ENCODE measurements at regions not wholly inside any gene's neighbourhood (a gene's known extent, or its start where the extent isn't known, plus 50 kb on each side); places are given as distances from the start of the nearest gene placed in this dataset.
A peak's percentile ranks its signal among the peaks of the same experiment; 100 is the strongest.
"Not testable (repeated sequence)": the region's sequence is repeated elsewhere in the genome, so short reads cannot be mapped to it uniquely, and the experiment has no call there.

DNA sequence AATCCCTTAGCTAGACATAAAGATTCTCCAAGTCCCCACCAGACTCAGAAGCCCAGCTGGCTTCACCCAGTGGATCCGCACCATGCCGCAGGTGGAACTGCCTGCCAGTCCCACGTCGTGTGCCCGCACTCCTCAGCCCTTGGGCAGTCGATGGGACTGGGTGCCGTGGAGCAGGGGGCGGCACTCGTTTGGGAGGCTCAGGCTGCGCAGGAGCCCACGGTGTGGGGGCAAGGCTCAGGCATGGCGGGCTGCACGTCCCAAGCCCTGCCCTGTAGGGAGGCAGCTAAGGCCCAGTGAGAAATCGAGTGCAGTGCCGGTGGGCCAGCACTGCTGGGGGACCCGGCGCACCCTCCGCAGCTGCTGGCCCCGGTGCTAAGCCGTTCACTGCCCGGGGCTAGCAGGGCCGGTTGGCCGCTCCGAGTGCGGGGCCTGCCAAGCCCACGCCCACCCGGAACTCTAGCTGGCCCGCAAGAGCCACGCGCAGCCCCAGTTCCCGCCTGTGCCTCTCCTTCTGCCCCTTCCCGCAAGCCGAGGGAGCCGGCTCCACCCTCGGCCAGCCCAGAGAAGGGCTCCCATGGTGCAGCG, 95.9 kb upstream of the DTNBP1 start:
- DNase-seq: no peak

DNA sequence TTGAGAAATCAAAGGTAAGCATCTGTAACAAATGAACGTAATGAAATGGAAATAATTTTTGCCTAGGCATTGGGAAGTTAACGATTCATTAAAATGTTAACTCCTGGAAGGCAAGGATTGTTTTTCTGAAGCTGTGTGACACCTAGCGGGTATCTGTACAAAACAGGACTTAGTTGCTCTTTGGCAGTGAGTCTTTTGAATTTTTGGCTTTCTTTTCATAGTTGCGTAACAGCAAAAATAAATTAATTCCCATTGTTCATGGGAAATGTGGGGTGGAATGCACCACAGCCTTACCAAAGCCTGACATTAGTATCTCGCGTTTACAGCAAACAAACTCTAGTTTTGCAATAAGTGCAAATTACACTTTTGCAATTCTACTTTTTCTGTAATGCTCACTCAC, 92.7 kb upstream of the DTNBP1 start:
- peak; percentile 47 for DNase-seq

DNA sequence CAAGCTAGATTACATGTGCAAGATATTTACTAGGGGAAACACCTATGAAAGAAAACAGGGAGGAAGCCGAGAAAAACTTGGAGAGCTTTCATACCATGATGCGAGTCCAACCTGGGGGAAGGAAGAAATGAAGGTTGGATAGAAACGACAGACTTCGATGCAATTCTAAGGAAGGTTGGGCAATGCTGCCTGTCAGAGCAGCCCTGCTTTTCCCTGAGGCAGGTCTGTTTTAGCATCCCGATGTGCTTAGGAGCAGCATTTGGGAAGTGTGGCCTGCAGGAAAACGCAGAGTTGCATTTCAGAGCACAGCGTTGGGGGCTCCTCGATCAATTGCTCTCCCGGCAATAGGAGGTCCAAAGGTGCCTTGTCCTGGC, 91.9 kb upstream of the DTNBP1 start:
- no peak for DNase-seq

DNA sequence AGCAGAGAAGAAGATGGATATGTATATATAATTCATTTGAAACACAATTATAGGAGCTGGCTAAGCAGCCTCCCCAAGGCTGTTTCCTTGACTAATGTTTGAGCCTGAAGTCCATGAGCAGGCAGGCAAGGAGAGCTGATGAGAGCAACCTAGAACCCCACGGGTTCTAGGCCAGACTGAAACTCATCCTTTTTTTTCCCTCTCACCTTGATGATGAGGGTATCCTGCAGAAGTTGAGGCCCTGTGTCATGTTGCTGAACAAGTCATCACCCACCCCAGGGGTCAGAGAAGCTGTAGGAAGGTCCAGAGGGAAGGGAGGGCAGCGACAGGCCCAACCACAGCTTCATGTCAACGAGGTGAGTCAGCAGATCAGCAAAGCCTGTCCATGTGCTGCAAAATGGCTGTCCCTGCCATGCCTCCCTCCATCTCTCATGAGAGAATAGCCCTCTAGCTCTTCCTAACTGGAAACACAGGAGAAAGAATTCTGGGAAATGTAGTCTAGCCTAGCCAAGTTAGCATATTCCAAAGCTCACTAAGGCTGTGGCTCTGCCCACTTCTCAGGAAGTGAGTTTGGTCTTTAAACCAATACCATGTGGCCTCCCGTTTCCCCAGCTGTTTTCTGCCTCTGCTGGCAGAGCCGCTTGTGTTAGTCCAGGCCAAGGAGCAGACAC, 91.3 kb upstream of the DTNBP1 start:
- peak; percentile 47 for DNase-seq

DNA sequence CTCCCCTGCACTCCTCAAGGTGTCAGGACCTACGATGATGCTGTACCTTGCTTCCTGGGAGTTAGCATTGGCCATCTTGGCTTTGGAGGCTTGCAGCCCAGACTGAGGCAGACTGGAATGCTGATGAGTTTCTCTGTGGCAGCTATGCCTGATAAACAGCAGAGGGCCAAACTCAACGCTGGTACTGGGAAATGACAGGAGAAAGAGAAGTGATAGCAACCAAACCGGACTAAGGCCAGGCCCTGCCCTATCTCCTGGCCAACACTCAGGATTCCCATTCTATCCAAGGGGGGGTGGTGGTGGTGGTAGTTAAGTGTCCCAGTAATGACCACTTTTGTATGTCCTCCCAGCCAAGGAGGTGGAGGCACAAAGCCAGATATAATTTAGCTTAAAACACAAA, 90.0 kb upstream of the DTNBP1 start:
- DNase-seq: no peak

DNA sequence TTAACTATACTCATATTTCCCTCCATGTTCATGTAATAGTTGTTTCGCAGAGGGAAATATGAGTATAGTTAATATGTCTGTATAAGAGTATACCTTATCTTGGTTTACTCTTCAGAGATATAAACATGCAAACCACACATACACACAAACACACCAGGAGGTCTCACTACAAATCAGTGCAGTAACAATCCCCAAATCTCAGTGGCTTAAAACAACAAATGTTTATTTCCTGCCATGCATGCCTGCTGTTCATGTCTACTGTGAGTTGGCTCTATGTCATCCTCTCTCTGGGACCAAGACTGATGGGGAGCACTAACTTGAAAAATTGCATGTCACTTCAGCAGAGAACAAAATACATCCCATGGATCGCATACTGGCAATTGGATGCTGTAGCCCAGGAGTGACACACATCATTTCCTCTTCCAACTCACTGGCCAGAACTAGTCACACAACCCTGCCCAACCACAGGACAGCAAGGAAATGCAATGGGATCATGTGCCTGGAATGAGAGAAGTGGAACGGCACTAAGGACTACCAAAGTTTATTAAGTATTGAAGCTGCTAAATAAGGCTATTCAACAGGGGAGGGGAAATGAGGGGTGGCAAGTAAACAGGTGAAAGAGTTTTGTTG, 89.0 kb upstream of the DTNBP1 start:
- no peak for DNase-seq

DNA sequence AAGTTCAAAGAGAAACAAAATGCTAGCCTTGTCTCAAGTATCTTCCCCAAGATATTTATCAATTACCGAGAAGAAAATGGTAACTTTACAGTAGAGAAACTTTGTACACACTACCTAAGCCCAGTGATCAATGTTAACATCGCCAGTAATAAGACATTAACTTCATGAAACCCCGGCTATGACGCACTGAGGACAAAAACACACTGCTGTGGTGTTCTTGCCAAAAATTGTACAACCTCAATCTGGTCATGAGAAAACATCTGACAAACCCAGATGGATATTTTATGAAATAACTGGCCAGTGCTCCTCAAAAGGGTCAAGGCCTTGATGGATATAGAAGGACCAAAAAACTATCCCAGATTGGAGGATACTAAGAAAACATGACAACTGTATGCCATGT, 85.5 kb upstream of the DTNBP1 start:
- no peak for DNase-seq

DNA sequence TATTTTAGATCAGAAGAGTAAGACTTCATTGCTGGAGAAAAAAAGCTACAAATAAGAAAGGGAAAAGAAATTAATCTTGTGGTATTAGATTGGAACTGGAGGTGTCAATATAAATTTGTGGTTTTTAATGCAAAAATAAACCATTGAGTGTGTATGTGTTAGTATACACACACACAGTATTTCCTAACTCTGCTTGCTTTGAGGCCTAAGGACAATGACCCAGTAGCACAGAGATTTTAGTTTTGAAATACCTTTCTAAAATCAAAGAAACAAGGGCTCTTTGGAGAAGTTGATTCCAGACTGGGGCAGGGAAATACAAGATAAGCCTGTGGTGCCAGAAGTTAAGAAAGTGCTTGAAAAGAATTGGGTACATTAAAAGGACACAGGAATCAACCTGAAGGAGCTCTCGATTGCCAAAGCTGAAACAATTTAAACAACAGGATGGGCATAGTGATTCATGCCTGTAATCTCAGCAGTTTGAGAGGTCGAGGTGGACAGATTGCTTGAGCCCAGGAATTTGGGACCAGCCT, 84.6 kb upstream of the DTNBP1 start:
- DNase-seq: no peak

DNA sequence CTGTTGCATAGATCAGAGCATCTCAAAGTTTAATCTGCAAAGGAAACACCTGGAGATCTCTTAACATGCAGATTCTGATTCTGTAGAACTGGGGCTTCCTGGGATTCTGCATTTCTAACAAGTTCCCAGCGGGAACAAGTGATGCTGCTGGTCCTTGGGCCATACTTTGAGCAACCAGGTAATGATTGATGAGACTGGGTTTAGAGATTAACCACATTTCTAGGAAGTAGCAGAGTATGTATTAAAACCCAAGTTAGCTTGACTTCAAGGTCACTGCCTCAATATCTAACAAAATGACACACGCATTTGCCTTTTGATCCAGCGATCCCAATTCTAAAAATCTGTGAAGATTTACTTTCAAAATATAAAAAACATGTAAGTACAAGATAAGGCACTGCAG, 83.0 kb upstream of the DTNBP1 start:
- no peak for DNase-seq

DNA sequence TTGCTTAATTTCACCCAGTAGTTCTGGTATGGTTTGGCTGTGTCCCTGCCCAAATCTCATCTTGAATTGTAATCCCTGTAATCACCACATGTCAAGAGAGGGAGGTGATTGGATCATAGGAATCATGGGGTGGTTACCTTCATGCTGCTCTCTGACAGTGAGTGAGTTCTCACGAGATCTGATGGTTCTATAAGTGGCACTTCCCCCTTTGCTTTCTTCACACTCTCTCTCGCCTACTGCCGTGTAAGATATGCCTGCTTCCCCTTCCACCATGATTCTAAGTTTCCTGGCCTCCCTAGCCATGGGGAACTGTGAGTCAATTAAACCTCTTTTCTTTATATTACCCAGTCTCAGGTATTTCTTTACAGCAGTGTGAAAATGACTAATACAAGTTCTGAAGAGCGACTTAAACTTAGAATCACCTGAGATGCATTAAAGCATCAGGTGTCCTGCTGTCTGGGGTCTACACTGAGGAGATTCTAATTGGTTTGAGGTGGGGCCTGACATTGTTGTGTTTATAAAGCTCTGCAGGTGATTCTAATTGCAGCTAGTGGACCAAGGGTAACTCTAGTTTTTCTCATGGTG, 82.1 kb upstream of the DTNBP1 start:
- DNase-seq: no peak

DNA sequence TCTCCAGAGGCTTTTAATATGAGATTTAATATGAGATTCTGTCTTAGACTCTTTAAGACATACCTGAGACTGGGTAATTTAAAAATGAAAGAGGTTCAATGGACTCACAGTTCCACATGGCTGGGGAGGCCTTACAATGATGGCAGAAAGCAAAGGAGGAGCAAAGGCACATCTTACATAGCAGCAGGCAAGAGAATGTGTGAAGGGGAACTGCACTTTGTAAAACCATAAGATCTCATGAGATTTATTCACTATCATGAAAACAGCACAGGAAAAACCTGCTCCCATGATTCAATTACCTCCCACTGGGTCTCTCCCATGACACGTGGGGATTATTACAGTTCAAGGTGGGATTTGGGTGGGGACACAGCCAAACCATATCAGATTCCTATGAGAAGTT, 79.2 kb upstream of the DTNBP1 start:
- not testable (repeated sequence) for DNase-seq

DNA sequence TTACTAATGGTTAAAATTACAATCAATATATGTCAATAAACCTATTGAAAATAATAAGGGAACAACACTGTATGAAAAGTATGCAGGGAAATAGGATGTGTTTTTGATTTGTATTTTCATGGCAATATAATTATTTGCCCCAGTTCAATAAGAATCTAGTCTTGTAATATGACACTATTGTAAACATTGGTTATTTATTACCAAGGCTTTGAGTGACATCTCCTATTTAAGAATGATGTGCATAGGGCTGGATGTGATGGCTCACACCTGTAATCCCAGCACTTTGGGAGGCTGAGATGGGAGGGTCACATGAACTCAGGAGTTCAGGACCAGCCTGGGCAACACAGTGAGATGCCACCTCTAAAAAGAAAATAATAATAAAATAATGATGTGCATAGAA, 78.6 kb upstream of the DTNBP1 start:
- DNase-seq: no peak

DNA sequence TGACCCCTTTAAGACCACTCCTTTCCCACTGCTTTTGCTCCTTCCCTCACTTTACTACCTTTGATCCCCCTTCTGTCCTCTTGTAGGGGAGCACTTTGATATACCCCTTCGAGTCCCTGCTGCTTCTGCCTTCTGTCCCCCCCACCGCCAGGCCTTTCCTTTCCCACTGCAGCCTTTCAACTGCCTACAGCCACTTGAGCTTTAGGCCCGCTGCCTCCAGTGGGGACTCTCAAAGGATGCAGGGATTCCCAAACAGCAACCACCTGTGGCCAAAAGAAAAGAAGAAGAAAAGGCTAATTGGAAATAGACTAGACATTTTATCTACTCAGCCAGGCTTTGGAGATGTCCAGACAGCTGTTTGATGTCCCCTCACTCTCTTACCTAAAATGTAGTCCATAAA, 77.0 kb upstream of the DTNBP1 start:
- DNase-seq: no peak

DNA sequence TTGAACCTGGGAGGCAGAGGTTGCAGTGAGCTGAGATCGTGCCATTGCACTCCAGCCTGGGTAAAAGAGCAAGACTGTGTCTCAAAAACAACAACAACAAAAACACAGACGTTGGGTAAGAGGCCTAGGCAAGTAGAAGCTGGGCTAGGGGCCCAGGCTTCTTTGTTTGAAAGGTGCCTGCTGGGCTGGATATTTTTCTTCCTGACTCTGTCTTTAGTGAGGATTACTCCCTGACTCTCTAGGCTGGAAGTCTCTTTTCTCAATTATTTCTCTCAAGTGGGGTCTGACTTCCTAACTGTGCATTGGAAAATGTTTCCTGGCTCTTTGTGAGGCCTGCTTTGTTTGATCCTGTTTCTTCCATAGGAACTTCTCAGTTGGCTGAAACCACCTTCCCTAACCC, 76.5 kb upstream of the DTNBP1 start:
- DNase-seq: no peak

DNA sequence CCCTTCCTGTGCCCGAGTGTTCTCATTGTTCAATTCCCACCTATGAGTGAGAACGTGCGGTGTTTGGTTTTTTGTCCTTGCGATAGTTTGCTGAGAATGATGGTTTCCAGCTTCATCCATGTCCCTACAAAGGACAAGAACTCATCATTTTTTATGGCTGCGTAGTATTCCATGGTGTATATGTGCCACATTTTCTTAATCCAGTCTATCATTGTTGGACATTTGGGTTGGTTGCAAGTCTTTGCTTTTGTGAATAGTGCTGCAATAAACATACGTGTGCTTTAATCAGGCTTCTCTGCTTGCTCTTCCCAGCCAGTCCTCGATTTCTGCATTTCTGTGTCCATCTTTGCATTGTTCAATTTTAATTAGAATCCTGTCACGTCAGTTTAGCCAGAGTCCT, 75.4 kb upstream of the DTNBP1 start:
- DNase-seq: not testable (repeated sequence)

DNA sequence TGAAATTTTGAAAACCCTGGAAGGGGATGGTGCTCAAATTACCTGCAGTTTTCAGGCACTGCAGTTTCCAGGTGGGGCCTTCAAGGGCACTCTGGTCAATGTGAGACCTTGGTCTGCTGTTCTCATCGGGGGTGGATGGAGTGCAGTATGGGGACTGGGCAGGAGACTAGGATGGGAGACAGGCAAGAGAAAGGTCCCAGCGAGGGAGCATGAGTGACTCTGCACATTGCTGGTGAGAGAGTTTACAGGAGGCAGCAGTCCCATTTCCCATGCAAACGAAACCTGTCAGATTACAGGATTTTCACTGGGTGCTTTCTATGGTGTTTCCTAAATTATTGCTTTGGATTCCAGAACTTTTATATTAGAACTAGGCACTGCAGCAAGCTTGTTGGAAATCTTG, 73.5 kb upstream of the DTNBP1 start:
- DNase-seq: no peak

DNA sequence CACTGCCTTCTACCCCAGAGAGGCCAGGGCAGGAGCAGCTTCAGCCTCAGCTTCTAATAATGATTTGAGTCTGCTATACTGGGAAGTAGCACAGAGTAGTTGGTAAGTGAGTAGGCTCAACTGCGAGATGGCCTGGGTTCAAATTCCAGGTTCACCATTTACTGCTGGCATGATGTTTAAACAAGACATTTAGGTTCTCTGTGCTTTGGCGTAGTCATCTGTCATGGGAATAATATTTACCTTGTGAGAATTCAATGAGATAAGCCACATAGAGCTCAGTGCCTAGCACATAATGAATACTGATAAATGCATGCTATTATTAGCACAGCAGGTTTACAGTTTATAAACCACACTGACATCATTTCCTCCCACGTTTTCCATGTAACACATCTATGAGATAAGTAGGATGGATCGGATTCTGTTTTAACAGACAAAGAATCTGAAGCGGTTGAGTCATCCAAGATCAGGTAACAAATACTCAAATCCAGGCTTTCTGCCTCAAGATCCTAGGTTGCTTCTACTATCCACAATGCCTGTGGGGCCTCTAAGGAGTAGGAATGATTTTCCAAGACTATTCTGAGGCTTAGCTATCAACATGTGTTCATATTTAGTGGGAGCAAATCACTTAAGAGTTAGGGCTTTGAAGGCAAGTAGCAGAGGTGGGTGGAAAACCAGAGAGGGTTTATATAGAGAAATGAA, 72.9 kb upstream of the DTNBP1 start:
- DNase-seq: peak; percentile 6

DNA sequence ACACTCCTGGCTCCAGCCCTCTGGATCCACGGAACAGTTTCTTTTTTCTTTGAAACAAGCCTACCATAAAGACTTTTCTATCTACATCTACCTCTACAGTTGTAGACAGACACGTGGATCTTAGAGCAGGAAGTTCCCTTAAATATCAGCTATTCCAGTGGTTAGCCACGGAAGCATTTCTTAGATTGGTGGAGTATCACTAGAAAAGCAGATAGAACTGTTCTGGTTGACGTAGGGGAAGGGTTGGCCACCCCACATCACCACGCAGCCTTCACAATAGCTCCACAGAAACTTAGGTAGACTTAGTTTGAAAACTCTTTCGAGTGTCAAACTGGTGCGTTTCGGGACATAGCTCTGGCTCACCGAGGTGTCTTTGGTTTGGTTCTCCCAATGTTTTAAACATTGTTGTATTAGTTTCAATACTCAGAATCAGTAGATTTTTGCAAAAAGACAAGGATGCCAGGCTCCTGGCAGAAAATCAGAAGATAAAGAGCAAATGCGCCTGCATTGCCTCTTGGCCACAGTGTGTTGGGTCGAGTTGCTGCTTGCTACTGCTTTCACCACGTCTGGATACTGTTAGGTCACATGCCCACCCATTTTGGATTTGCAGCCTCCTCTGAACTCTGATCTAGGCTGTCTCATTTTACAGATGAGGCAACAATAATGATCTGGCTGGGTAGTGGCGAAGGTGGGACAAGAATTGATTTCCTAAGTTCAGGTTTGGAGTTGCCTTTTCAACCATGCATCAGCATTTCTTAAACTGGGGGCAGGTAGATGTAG, 71.5 kb upstream of the DTNBP1 start:
- DNase-seq: no peak

DNA sequence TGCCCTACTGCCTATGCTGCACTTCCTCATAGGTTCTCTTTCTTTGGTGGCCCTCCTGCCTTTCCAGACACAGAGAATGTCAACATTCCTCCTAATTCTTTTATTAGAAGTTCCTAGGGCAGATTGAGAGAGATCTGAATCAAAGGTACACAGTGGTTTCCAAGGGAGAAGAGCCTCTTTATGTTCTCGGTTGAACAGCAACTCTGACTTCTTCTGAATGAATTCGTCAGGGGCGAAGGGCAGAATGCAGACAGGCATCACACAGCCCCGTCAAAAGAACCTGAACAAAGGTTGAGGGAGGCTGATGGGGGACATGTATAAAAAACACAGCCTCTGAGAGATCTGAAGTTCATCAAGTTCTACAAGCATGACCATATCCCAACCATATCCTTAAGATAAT, 68.1 kb upstream of the DTNBP1 start:
- DNase-seq: no peak

DNA sequence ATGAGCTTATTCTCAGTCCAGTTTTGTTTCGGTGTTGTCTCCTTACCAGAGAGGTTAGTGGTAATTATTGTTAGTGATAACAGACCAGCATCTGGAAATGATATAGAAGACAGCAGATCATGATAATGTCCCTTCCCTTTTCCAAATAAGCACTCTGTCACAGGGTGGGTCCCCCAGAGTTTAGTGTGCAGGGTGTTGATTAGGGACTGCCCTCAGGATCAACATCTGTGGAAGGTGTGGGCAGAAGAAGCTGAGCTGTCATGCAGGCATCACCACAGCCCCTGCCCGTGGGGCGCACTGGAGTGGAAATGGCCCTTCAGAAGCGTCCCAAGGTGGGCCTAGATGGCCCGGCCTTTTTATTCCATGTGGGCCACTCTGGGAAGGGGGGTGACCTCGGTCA, 67.6 kb upstream of the DTNBP1 start:
- no peak for DNase-seq

DNA sequence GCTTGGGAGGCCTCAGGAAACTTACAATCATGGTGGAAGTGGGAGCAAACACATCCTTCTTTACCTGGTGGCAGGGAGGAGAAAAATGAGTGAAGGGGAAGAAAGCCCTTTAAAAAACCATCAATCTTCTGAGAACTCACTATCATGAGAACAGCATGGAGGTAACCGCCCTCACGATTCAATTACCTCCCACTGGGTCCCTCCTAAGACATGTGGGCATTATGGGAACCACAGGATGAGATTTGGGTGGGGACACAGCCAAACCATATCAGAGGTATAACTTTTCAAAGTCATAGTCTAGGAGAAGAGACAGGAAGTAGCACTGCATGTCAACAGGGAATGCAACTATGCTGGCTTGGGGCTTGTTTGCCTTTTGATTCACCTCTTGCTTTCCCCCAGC, 59.9 kb upstream of the DTNBP1 start:
- DNase-seq: no peak

DNA sequence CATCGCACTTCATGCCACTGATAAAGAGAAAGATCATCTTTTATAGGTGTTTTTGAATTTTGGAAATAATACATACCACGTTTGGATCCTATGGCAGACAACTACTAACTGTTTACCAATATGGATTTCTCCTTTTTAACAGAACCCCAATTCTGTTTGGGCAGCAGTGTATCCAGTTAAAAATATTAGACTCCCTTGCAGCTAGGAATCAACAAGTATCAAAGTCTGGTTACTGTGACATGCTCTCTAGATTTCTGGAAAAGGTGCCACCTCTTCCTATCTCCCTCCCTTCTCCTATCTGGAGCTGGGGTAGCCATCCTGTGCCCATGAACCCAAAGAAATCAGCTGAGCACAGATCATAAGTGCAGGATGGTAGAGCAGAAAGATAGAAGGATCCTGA, 54.1 kb upstream of the DTNBP1 start:
- no peak for DNase-seq

DNA sequence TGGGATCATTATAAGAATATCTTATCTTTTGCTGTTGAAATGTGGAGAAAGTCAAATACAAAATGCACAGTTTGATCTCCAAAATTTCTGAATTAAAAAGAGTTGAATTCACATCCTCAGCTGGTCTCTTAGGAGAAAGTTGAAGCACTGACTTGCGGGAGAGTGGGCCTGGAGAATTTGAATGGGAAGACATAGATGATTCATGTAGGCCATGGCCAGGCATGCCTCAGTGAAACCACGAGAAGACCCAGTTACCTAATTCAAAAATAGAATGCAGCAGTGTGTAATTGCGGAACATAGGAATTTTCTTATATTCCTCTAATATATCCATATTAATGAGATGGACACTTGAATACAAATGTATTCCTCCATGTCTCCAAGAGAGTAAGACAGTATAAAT, 53.0 kb upstream of the DTNBP1 start:
- DNase-seq: no peak
